ENCODE measurements at regions not wholly inside any gene's neighbourhood (a gene's known extent, or its start where the extent isn't known, plus 50 kb on each side); places are given as distances from the start of the nearest gene placed in this dataset.

DNA sequence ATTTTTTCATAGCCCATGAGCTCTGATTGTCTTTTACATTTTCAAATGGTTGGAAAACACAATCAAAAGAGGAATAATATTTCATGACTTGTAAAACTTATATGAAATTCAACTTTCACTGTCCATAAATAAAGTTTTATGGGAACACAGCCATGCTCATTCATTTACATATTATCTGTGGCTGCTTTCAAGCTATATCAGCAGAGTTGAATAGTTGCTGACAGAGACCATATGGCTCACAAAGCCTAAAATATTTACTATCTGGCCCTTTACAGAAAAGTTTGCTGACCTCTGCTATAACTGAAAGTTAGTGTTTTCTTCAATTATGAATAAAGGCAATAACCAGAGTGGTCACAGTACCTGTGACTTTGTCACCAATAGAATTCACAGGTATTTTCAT lies 128.2 kb upstream of the GNAO1 start:
- peaks cover 31% of the 10 kb centered on the region for H3K27me3 Mint-ChIP-seq (ENCODE audit: low read depth)
- no peak overlapping the region for H3K4me3 Mint-ChIP-seq
- H3K36me3 Mint-ChIP-seq, result no peaks in the 10 kb centered on the region
- no peaks in the 10 kb centered on the region for H3K9me3 Mint-ChIP-seq
- DNase-seq (ENCODE audit: low spot score in 2 of 2, unreplicated experiment in 2 of 2), result no peak
- no peak overlapping the region for H3K27ac Mint-ChIP-seq
- H3K4me1 Mint-ChIP-seq, result no peaks in the 10 kb centered on the region
- TF ChIP-seq, protein P1, sequence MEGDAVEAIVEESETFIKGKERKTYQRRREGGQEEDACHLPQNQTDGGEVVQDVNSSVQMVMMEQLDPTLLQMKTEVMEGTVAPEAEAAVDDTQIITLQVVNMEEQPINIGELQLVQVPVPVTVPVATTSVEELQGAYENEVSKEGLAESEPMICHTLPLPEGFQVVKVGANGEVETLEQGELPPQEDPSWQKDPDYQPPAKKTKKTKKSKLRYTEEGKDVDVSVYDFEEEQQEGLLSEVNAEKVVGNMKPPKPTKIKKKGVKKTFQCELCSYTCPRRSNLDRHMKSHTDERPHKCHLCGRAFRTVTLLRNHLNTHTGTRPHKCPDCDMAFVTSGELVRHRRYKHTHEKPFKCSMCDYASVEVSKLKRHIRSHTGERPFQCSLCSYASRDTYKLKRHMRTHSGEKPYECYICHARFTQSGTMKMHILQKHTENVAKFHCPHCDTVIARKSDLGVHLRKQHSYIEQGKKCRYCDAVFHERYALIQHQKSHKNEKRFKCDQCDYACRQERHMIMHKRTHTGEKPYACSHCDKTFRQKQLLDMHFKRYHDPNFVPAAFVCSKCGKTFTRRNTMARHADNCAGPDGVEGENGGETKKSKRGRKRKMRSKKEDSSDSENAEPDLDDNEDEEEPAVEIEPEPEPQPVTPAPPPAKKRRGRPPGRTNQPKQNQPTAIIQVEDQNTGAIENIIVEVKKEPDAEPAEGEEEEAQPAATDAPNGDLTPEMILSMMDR (IDR thresholded peaks at IDR 0.05; ENCODE audit: unreplicated experiment), result no peak

DNA sequence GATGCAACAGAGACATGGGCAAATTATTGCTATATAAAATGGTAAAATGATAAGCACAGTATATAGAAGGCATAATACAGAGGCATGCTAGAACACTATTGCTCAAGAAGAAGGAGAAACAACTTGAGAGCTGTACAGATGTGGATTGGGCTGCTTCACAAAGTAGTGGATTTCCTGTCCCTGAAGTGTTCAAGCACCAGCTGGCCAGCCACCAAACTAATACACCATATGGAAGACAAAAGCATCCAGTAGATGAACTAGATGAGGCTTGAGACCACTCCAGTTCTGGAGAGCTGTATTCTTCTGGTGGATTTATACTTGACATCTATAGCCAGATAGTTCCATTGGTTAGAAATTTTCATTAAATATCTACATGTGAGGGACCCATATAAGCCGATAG lies 134.1 kb upstream of the GNAO1 start:
- TF ChIP-seq, protein P1 (IDR thresholded peaks at IDR 0.05; ENCODE audit: unreplicated experiment), result no peak
- H3K9me3 Mint-ChIP-seq, result peaks cover 4% of the 10 kb centered on the region
- H3K27ac Mint-ChIP-seq, result no peak overlapping the region
- H3K4me1 Mint-ChIP-seq, result no peaks in the 10 kb centered on the region
- peaks cover 54% of the 10 kb centered on the region for H3K27me3 Mint-ChIP-seq (ENCODE audit: low read depth)
- no peak overlapping the region for H3K4me3 Mint-ChIP-seq
- no peak for DNase-seq (ENCODE audit: low spot score in 2 of 2, unreplicated experiment in 2 of 2)
- H3K36me3 Mint-ChIP-seq, result no peaks in the 10 kb centered on the region

GRCh38 chr16:56050916-56051315 lies 140.4 kb upstream of the GNAO1 start:
- TF ChIP-seq, protein P1 (IDR thresholded peaks at IDR 0.05; ENCODE audit: unreplicated experiment), result no peak

GRCh38 chr16:56048425-56049105 lies 142.7 kb upstream of the GNAO1 start:
- peaks cover 33% of the 10 kb centered on the region for H3K27me3 Mint-ChIP-seq (ENCODE audit: low read depth)
- no peak overlapping the region for H3K4me3 Mint-ChIP-seq
- no peaks in the 10 kb centered on the region for H3K4me1 Mint-ChIP-seq

More at GRCh38 chr16:56050916-56051315, 140.4 kb upstream of the GNAO1 start:
- peaks cover 4% of the 10 kb centered on the region for H3K9me3 Mint-ChIP-seq
- no peaks in the 10 kb centered on the region for H3K36me3 Mint-ChIP-seq
- no peak overlapping the region for H3K4me3 Mint-ChIP-seq
- peaks cover 43% of the 10 kb centered on the region for H3K27me3 Mint-ChIP-seq (ENCODE audit: low read depth)
- H3K27ac Mint-ChIP-seq, result no peak overlapping the region
- no peak for DNase-seq (ENCODE audit: low spot score in 2 of 2, unreplicated experiment in 2 of 2)
- H3K4me1 Mint-ChIP-seq, result no peaks in the 10 kb centered on the region

GRCh38 chr16:56047307-56048234 lies 143.7 kb upstream of the GNAO1 start:
- H3K4me1 Mint-ChIP-seq, result no peaks in the 10 kb centered on the region
- DNase-seq (ENCODE audit: low spot score in 2 of 2, unreplicated experiment in 2 of 2), result no peak
- H3K27ac Mint-ChIP-seq, result no peak overlapping the region
- no peaks in the 10 kb centered on the region for H3K9me3 Mint-ChIP-seq
- no peaks in the 10 kb centered on the region for H3K36me3 Mint-ChIP-seq
- TF ChIP-seq, protein P1 (IDR thresholded peaks at IDR 0.05; ENCODE audit: unreplicated experiment), result no peak
- H3K4me3 Mint-ChIP-seq, result no peak overlapping the region
- peaks cover 23% of the 10 kb centered on the region for H3K27me3 Mint-ChIP-seq (ENCODE audit: low read depth)

More at GRCh38 chr16:56048425-56049105, 142.7 kb upstream of the GNAO1 start:
- TF ChIP-seq, protein P1 (IDR thresholded peaks at IDR 0.05; ENCODE audit: unreplicated experiment), result no peak
- no peak for DNase-seq (ENCODE audit: low spot score in 2 of 2, unreplicated experiment in 2 of 2)
- no peak overlapping the region for H3K27ac Mint-ChIP-seq
- H3K9me3 Mint-ChIP-seq, result peaks cover 4% of the 10 kb centered on the region
- H3K36me3 Mint-ChIP-seq, result no peaks in the 10 kb centered on the region
